ENCODE measurements at regions not wholly inside any gene's neighbourhood (a gene's known extent, or its start where the extent isn't known, plus 50 kb on each side); places are given as distances from the start of the nearest gene placed in this dataset.

DNA sequence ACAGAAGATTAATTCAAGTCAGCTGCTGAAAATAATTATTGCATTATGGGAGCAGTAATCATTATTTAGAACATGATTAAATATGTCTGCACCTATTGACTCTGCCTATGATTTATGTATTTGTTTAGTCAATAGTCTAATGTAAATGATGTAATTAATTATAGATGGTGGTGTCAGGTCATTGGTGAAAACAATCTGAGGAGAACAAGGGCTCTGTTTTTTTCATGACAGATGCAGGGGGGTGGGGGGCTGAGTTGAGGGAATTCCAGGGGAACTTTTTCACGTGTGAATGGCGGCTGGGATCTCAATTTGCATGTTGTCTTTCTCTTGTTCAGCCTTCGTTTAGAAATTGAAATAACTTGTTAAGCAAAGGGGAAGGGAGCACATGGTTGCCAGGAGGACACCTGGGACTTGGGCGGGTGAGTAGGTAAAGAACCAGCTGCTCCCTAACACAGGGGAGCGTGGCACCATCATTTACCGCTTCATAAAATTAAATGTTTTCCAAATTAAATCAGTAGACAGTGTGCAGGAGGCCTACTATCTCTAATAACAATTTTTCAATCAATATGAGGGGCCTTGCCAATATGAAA lies 65.4 kb downstream of the NKX6-1 start:
- TF ChIP-seq, protein P1, sequence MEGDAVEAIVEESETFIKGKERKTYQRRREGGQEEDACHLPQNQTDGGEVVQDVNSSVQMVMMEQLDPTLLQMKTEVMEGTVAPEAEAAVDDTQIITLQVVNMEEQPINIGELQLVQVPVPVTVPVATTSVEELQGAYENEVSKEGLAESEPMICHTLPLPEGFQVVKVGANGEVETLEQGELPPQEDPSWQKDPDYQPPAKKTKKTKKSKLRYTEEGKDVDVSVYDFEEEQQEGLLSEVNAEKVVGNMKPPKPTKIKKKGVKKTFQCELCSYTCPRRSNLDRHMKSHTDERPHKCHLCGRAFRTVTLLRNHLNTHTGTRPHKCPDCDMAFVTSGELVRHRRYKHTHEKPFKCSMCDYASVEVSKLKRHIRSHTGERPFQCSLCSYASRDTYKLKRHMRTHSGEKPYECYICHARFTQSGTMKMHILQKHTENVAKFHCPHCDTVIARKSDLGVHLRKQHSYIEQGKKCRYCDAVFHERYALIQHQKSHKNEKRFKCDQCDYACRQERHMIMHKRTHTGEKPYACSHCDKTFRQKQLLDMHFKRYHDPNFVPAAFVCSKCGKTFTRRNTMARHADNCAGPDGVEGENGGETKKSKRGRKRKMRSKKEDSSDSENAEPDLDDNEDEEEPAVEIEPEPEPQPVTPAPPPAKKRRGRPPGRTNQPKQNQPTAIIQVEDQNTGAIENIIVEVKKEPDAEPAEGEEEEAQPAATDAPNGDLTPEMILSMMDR (IDR thresholded peaks at IDR 0.05; ENCODE audit: insufficient read depth, low read length, poor library complexity, severe bottlenecking), result no peak
- no peak for TF ChIP-seq EZH2phosphoT487 (conservative IDR thresholded peaks at IDR 0.05; ENCODE audit: low read length)

Data from SU-DHL-6 (cell line).